IPS-20b (cell line): ENCODE measurements at regions not wholly inside any gene's neighbourhood (a gene's known extent, or its start where the extent isn't known, plus 50 kb on each side); places are given as distances from the start of the nearest gene placed in this dataset.

Source experiments
- H3K27ac ChIP-seq: one replicate; pipeline ENCODE4 v1.5.1; 2013; ENCODE audit warnings: low read length
- H3K27me3 ChIP-seq: 2 replicates; pipeline ENCODE4 v1.6.1; 2013; ENCODE audit warnings: mild to moderate bottlenecking, low read length, inconsistent platforms; ENCODE audit not compliant: insufficient read depth
- H3K36me3 ChIP-seq: 2 replicates; pipeline ENCODE4 v1.6.1; 2013; ENCODE audit warnings: low read depth, mild to moderate bottlenecking, inconsistent platforms, low read length, moderate library complexity; ENCODE audit not compliant: insufficient read depth
- H3K4me1 ChIP-seq: 2 replicates; pipeline ENCODE4 v1.6.1; 2013; ENCODE audit warnings: mild to moderate bottlenecking, control low read depth, inconsistent platforms, low read length, moderate library complexity; ENCODE audit not compliant: insufficient read depth
- H3K4me3 ChIP-seq: 2 replicates; pipeline ENCODE4 v1.5.1; 2013; ENCODE audit warnings: mild to moderate bottlenecking, low read length, inconsistent platforms
- H3K9ac ChIP-seq: 2 replicates; pipeline ENCODE4 v1.6.1; 2013; ENCODE audit warnings: low read depth, mild to moderate bottlenecking, inconsistent platforms, low read length, moderate library complexity
- H3K9me3 ChIP-seq: 2 replicates; pipeline ENCODE4 v1.6.1; 2013; ENCODE audit warnings: mild to moderate bottlenecking, low read depth, low read length, inconsistent platforms; ENCODE audit not compliant: insufficient read depth

DNA sequence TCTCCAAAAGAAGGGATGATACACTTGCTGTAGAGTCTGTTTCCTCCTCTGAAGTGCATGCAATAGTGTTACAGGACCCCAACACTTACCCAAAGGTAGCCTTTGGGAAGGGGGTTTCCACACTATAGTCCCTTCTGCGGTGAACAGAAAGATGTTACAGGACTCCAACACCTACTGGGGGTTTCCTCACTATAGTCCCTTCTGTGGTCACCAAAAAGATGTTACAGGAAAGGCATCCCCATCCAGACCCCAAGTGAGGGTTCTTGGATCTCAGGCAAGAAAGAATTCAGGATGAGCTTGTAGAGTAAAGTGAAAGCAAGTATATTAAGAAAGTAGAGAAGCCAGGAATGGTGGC lies 69.2 kb upstream of the PIK3CG start:
- H3K9ac ChIP-seq, result no peak overlapping the region
- H3K4me3 ChIP-seq, result no peak overlapping the region
- H3K9me3 ChIP-seq, result peaks cover 18% of the 10 kb centered on the region; the same call in 1 of the 2 replicates
- H3K27me3 ChIP-seq, result no peaks in the 10 kb centered on the region
- no peaks in the 10 kb centered on the region for H3K4me1 ChIP-seq
- no peaks in the 10 kb centered on the region for H3K36me3 ChIP-seq
- no peak overlapping the region for H3K27ac ChIP-seq

DNA sequence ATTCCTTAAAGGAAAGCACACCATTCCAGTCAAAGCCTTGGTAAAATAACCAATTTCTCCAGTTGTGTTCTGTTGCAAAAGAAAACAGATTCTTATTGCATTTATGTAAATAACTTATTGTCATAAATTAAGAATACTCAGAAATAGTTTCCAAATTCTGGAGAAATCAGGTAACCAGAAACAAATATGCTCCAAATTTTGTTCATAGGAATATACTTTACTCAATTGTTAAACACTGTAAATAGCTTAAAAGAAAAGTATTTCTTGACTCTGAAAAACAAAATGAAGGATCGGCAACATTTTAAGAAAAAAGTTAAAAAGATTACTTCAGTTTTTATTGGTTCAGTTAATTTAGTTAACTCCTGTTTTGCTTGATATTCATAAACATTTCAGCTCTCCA lies 67.1 kb upstream of the PIK3CG start:
- Histone ChIP-seq H3K9ac (no peak overlapping the region), H3K4me1 (no peaks in the 10 kb centered on the region), H3K4me3 (no peak overlapping the region), H3K36me3 (no peaks in the 10 kb centered on the region), H3K27me3 (no peaks in the 10 kb centered on the region), H3K27ac (no peak overlapping the region), H3K9me3 (peaks cover 18% of the 10 kb centered on the region; the same call in 1 of the 2 replicates)

DNA sequence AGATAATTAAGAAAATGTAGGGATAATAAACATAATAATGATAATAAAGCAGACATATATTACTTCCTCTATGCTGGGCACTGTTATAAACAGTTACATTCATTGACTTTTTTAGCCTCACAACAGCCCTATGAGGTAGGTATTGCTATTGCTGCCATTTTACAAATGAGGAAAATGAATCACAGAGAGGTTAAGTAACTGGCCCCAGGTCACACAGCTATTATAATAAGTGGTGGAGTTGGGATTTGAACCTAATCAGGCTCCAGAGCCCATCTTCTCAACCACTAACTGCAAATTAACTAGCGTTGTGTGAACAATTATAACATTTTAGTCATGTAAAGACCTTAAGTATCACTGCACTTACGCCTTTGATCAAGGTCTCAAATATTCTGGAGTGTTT lies 62.5 kb upstream of the PIK3CG start:
- H3K4me1 ChIP-seq, result no peaks in the 10 kb centered on the region
- H3K27ac ChIP-seq, result no peak overlapping the region
- peaks cover 15% of the 10 kb centered on the region; the same call in 1 of the 2 replicates for H3K9me3 ChIP-seq
- H3K4me3 ChIP-seq, result no peak overlapping the region
- H3K9ac ChIP-seq, result no peak overlapping the region
- no peaks in the 10 kb centered on the region for H3K36me3 ChIP-seq
- H3K27me3 ChIP-seq, result no peaks in the 10 kb centered on the region

DNA sequence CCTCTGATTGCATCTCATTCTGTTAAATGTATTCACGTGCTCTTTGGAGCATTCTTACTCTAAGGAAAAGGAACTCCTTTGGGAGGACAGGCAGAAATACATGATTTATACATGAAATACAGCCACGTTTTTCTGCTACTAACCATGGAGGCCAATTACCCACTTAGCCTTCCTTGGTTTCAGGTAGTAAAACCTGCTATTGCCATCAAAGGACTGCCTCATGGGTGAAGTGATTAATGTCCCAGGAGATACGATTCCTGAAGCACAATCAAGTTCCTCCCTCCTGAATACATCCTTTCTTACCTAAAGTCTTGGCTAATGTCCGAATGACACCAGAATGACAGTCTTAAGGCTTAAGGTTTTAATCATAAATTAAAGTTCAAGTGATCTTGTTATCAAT lies 58.5 kb upstream of the PIK3CG start:
- H3K9me3 ChIP-seq, result no peaks in the 10 kb centered on the region
- no peaks in the 10 kb centered on the region for H3K36me3 ChIP-seq
- H3K4me1 ChIP-seq, result no peaks in the 10 kb centered on the region
- no peak overlapping the region for H3K4me3 ChIP-seq
- no peaks in the 10 kb centered on the region for H3K27me3 ChIP-seq
- no peak overlapping the region for H3K9ac ChIP-seq
- no peak overlapping the region for H3K27ac ChIP-seq

DNA sequence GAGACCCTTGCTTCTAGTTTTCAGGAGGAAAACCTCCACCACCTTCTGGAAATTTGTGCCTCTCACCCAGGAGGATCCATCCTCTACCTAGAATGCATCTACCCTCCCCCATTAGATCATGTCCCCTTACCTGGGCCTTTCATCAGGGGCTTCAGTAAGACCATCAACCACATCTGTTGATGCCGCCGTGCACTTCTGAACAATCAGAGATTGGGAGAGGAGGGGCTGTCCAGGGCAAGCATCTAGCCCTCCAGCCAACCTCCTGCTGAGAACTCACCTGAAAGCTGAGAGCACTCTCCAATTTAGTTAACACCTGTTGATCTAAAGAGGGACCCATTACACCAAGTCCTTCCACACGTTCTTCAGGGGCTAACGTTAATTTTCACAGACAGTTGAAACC lies 57.6 kb upstream of the PIK3CG start:
- no peaks in the 10 kb centered on the region for H3K27me3 ChIP-seq
- H3K9ac ChIP-seq, result no peak overlapping the region
- H3K4me3 ChIP-seq, result no peak overlapping the region
- no peak overlapping the region for H3K27ac ChIP-seq
- H3K36me3 ChIP-seq, result no peaks in the 10 kb centered on the region
- no peaks in the 10 kb centered on the region for H3K9me3 ChIP-seq
- H3K4me1 ChIP-seq, result no peaks in the 10 kb centered on the region

DNA sequence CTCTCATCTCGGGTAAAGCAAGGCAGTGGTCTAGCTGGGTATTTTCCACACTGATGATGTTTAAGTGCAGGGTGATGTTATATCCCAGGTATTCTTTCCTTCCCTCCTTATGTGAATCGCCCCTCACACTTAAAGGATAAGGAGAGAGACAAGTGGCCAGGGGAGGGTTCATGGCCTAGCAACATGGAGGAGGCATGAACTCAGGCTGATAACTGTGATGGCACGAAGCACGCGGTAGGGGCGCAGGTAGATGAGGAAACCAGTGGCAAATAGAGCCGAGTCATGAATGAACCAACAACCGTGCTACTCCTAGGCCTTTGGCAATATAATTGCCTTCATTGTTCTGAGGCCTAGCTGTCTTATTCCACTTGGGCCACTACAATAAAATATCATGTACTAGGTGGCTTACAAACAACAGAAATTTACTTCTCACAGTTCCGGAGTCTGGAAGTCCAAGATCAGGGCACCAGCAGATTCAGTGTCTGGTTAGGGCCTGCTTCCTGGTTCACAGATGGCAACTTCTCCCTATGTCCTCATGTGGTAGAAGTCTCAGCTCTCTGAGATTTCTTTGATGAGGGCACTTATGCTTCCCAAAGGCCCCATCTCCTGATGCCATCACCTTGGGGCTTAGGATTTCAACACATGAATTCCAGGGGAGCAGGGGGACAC lies 56.0 kb upstream of the PIK3CG start:
- no peaks in the 10 kb centered on the region for H3K36me3 ChIP-seq
- H3K4me3 ChIP-seq, result no peak overlapping the region

DNA sequence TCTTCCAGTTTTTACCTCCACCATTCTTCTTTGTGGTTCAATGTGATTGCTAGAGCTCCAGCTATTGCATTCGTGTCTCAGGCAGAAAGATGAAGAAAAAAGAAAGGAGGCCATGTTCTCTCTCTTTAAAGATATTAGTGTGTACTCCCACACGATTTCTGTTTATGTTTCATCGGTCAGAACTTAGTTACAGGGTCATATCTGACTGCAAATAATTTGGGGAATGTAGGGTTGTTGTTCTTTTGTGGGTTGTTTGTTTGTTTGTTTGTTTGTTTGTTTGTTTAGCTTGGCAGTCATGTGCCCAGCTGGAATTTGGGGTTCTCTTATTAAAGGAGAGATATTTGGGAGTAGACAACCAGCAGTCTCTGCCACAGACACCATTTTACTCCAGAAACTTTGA lies 53.6 kb upstream of the PIK3CG start:
- Histone ChIP-seq H3K9me3 (no peaks in the 10 kb centered on the region), H3K27me3 (no peaks in the 10 kb centered on the region), H3K9ac (no peak overlapping the region), H3K27ac (no peak overlapping the region), H3K4me1 (no peaks in the 10 kb centered on the region), H3K4me3 (no peak overlapping the region), H3K36me3 (no peaks in the 10 kb centered on the region)

More for the DNA sequence above, 56.0 kb upstream of the PIK3CG start:
- Histone ChIP-seq H3K9me3 (no peaks in the 10 kb centered on the region), H3K4me1 (no peaks in the 10 kb centered on the region), H3K27ac (no peak overlapping the region), H3K27me3 (no peaks in the 10 kb centered on the region), H3K9ac (no peak overlapping the region)

DNA sequence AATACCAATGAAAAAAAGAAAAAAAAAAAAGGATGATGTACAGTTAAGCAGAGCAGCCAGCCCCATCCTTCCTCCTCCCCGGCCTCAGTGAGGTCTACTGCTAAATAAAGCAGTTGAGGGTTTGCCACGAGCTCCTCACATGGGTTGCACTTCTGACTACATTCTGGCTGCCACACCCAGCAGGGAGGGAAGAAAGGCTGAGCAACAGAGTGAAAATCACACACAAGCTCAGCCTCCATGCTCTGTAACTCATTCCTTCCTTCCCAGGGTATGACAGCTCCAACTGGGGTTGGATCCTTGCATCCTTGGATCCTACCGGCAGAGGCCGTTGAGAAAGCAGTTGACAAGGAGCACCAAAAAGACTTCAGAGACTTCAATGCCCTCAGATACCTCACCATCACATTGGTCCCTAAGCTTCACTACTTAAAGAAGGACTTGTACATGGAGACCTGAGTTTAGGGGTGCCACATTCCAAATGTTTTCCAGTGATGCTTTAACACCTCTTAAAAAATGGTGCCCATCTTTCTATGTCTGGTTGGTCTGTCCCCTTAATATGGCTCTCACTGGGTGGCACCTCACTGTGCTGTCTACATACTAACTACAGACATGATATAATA lies 52.9 kb upstream of the PIK3CG start:
- H3K4me1 ChIP-seq, result no peaks in the 10 kb centered on the region
- no peak overlapping the region for H3K4me3 ChIP-seq
- H3K9me3 ChIP-seq, result no peaks in the 10 kb centered on the region
- H3K27me3 ChIP-seq, result no peaks in the 10 kb centered on the region
- no peak overlapping the region for H3K9ac ChIP-seq
- no peaks in the 10 kb centered on the region for H3K36me3 ChIP-seq
- H3K27ac ChIP-seq, result no peak overlapping the region

DNA sequence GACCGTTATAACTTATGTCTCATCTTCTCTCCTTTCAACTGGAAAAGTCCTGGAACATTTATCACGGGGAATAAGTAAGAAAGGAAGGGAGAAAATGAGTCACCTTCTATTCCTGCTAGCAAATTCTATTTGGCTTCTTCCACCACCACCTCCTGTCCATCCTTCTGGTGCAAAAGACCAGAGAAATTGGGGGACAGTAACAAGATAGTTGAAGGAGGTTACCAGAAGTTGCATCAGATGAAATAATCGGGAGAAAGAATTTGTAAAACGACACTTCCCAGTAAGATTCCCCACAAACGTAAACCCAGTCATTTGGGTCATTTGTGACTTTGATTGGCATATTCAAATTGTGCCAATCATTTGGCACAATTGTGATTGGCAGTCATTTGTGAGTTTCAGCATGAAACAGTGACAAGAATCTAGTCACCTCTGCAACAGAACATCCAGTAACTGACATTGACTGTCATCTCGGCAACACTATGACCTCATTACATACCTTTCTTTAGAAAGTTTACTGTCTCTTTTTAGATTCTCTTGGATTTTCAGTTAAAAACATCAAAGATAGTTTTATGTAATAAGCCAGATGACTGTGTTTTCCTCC lies 51.3 kb upstream of the PIK3CG start:
- no peaks in the 10 kb centered on the region for H3K27me3 ChIP-seq
- H3K27ac ChIP-seq, result no peak overlapping the region
- H3K9me3 ChIP-seq, result no peaks in the 10 kb centered on the region
- H3K4me3 ChIP-seq, result no peak overlapping the region
- H3K36me3 ChIP-seq, result no peaks in the 10 kb centered on the region
- H3K9ac ChIP-seq, result no peak overlapping the region
- H3K4me1 ChIP-seq, result no peaks in the 10 kb centered on the region

DNA sequence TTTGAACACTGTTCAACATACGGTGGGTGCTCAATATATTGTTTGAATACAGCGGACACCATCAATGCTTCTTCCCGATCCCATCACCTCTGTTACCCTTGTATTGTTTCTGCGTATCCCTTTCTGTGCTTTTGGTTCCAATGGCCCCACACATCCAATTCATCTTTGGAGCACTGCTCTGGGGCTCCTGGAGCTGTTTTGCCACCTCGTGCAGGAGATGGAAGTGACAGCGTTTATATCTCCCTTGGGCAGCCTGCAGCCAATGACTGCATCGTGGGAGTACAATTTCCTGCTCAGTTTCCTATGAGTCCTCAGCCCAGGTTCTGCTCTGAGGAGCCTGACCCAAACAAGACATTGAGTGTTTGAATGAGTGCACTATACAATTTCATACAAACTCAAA lies 50.2 kb upstream of the PIK3CG start:
- H3K4me3 ChIP-seq, result no peak overlapping the region

More for the DNA sequence above, 50.2 kb upstream of the PIK3CG start:
- Histone ChIP-seq H3K36me3 (no peaks in the 10 kb centered on the region), H3K9me3 (no peaks in the 10 kb centered on the region), H3K9ac (no peak overlapping the region), H3K27ac (no peak overlapping the region), H3K4me1 (no peaks in the 10 kb centered on the region), H3K27me3 (no peaks in the 10 kb centered on the region)
